Spleen (tissue), 11 donors: ENCODE measurements at regions not wholly inside any gene's neighbourhood (a gene's known extent, or its start where the extent isn't known, plus 50 kb on each side); places are given as distances from the start of the nearest gene placed in this dataset.

ENCODE experiments used
- DNase-seq: peaks from one replicate; pipeline ENCODE4 v3.0.0-alpha.2; 2020
- H3K27ac ChIP-seq, 8 donors: fragments of 200-600 bp; sonication (generic) in 7 of 8; 1 replicate in 4 of 8; 2 replicates in 4 of 8; pipeline versions ENCODE4 v1.5.0 to v1.8.0; 2016 to 2021; ENCODE audit warnings: inconsistent platforms in 4 of 8, mild to moderate bottlenecking in 4 of 8, moderate library complexity in 1 of 8
- H3K27me3 ChIP-seq, 7 donors: fragments of 200-600 bp; sonication (generic) in 6 of 7; replicated peaks in 1 of 7; 1 replicate in 4 of 7; 2 replicates in 3 of 7; pipeline versions ENCODE4 v1.5.0 to v1.8.0; 2016 to 2021; ENCODE audit warnings: inconsistent platforms in 3 of 7, mild to moderate bottlenecking in 1 of 7
- H3K36me3 ChIP-seq, 6 donors: fragments of 200-600 bp; sonication (generic) in 5 of 6; 1 replicate in 4 of 6; 2 replicates in 2 of 6; pipeline versions ENCODE4 v1.5.0 to v1.8.0; 2016 to 2021; ENCODE audit warnings: inconsistent platforms in 2 of 6
- H3K4me1 ChIP-seq, 6 donors: fragments of 200-600 bp; sonication (generic) in 5 of 6; 1 replicate in 3 of 6; 2 replicates in 3 of 6; pipeline versions ENCODE4 v1.5.0 to v1.8.0; 2016 to 2021; ENCODE audit warnings: inconsistent platforms in 3 of 6
- H3K4me3 ChIP-seq, 8 donors: fragments of 200-600 bp; sonication (generic) in 7 of 8; 1 replicate in 4 of 8; 2 replicates in 4 of 8; pipeline versions ENCODE4 v1.5.0 to v1.8.0; 2016 to 2021; ENCODE audit warnings: inconsistent platforms in 4 of 8, mild to moderate bottlenecking in 4 of 8, moderate library complexity in 2 of 8
- H3K9me3 ChIP-seq, 8 donors: fragments of 200-600 bp; sonication (generic) in 7 of 8; 1 replicate in 4 of 8; 2 replicates in 4 of 8; pipeline versions ENCODE4 v1.5.0 to v1.8.0; 2016 to 2021; ENCODE audit warnings: inconsistent platforms in 4 of 8
- CTCF ChIP-seq, 11 experiments: fragments of 200-600 bp in 7 of 11; fragments of 450-650 bp in 4 of 11; sonication (generic) in 4 of 11; IDR thresholded peaks in 8 of 11; conservative IDR thresholded peaks in 3 of 11; 1 replicate in 7 of 11; 2 replicates in 4 of 11; pipeline versions ENCODE4 v1.4.0 to v1.8.0; 2016 to 2021; ENCODE audit warnings: antibody characterized with exemption in 11 of 11, inconsistent platforms in 4 of 11, mild to moderate bottlenecking in 1 of 11
- POLR2A ChIP-seq, 3 donors: fragments of 450-650 bp; IDR thresholded peaks; one replicate each; pipeline ENCODE4 v1.5.1; 2017; ENCODE audit warnings: antibody characterized with exemption in 3 of 3, mild to moderate bottlenecking in 1 of 3
- POLR2AphosphoS5 ChIP-seq, 3 donors: sonication (generic); formaldehyde crosslinking; IDR thresholded peaks; one replicate each; pipeline ENCODE4 v1.5.1; 2017; ENCODE audit warnings: antibody characterized with exemption in 3 of 3
- whole genome bisulfite sequencing, 5 donors: extraction: QIAGEN DNeasy Blood & Tissue Kit in 3 of 5; methylation state at CpG; one replicate each; pipeline versions ENCODE4 v1.1.5 to v1.1.7; 2013 to 2018; 5-methylcytosine and 5-hydroxymethylcytosine counted together
- intact Hi-C: fragments of 100-400 bp; cut with DNase I; formaldehyde crosslinking; loops from one replicate; pipeline ENCODE4 v1.15.0; 2023; ENCODE audit warnings: low total_unique reads
- donor health status: healthy with polysubstance abuse.
- donor health status: DM: no; HTN: no; CAD: no; lungs with moderate emphysema.
- donor health status: DM: no; HTN: no; CAD: no.
- donor health status: Bipolar disorder and iron deficiency.
- donor health status: healthy.
- donor health status: DM: no; HTN: no; CAD: no.
- donor health status: DM: yes; HTN: yes; CAD: no.

GRCh38 chr13:23504180-23504579, 66.0 kb upstream of the TNFRSF19 start:
- no peak overlapping the region for H3K27ac ChIP-seq
- intact Hi-C loops, result no loop called here
- H3K9me3 ChIP-seq, result no peaks in the 10 kb centered on the region
- TF ChIP-seq CTCF (IDR thresholded peaks at IDR 0.05 in 8 of 11, conservative IDR thresholded peaks at IDR 0.05 in 3 of 11), result no peak
- no peak for TF ChIP-seq POLR2A (IDR thresholded peaks at IDR 0.05)
- no peak for TF ChIP-seq POLR2AphosphoS5 (IDR thresholded peaks at IDR 0.05)
- H3K4me3 ChIP-seq, result no peak overlapping the region
- H3K4me1 ChIP-seq, result no peaks in the 10 kb centered on the region
- WGBS, 5 donors, result 88 to 93% (median 91%) methylated on average over 5 of the region's 5 CpGs
- no peaks in the 10 kb centered on the region for H3K36me3 ChIP-seq
- no peak for DNase-seq
- H3K27me3 ChIP-seq, result peaks cover 0 to 7% (median 0%) of the 10 kb centered on the region in 7 donors

- TF ChIP-seq POLR2AphosphoS5 (IDR thresholded peaks at IDR 0.05) (no peak), POLR2A (IDR thresholded peaks at IDR 0.05) (no peak), CTCF (IDR thresholded peaks at IDR 0.05 in 8 of 11, conservative IDR thresholded peaks at IDR 0.05 in 3 of 11) (no peak)
- Histone ChIP-seq H3K4me1 (no peaks in the 10 kb centered on the region), H3K4me3 (no peak overlapping the region), H3K27me3 (peaks cover 0 to 6% (median 0%) of the 10 kb centered on the region in 7 donors), H3K9me3 (no peaks in the 10 kb centered on the region), H3K27ac (no peak overlapping the region), H3K36me3 (no peaks in the 10 kb centered on the region)
- no peak for DNase-seq
- 83 to 87% (median 84%) methylated on average over 8 of the region's 8 CpGs for WGBS, 5 donors
- intact Hi-C loops, result no loop called here
These were observed 65.2 kb upstream of the TNFRSF19 start for GRCh38 chr13:23505007-23505406.

- Histone ChIP-seq H3K36me3 (no peaks in the 10 kb centered on the region), H3K27me3 (peaks cover 0 to 6% (median 0%) of the 10 kb centered on the region in 7 donors), H3K9me3 (no peaks in the 10 kb centered on the region), H3K27ac (no peak overlapping the region), H3K4me1 (no peaks in the 10 kb centered on the region), H3K4me3 (no peak overlapping the region)
- WGBS, 5 donors, result 65 to 83% (median 72%) methylated on average over 8 of the region's 8 CpGs
- TF ChIP-seq POLR2AphosphoS5 (IDR thresholded peaks at IDR 0.05) (no peak), POLR2A (IDR thresholded peaks at IDR 0.05) (no peak), CTCF (IDR thresholded peaks at IDR 0.05 in 8 of 11, conservative IDR thresholded peaks at IDR 0.05 in 3 of 11) (no peak)
- no peak for DNase-seq
- intact Hi-C loops, result no loop called here
These were observed 64.0 kb upstream of the TNFRSF19 start for GRCh38 chr13:23506071-23506806.

GRCh38 chr13:23506807-23507291, 63.4 kb upstream of the TNFRSF19 start:
- H3K4me3 ChIP-seq, result no peak overlapping the region
- 85 to 92% (median 88%) methylated on average over 11 of the region's 11 CpGs for WGBS, 5 donors
- peaks cover 0 to 6% (median 0%) of the 10 kb centered on the region in 7 donors for H3K27me3 ChIP-seq
- no peaks in the 10 kb centered on the region for H3K36me3 ChIP-seq
- H3K9me3 ChIP-seq, result no peaks in the 10 kb centered on the region
- no peak for TF ChIP-seq POLR2A (IDR thresholded peaks at IDR 0.05)
- TF ChIP-seq CTCF (IDR thresholded peaks at IDR 0.05 in 8 of 11, conservative IDR thresholded peaks at IDR 0.05 in 3 of 11), result no peak
- no peak for TF ChIP-seq POLR2AphosphoS5 (IDR thresholded peaks at IDR 0.05)
- DNase-seq, result no peak
- H3K4me1 ChIP-seq, result no peaks in the 10 kb centered on the region
- intact Hi-C loops, result no loop called here
- no peak overlapping the region for H3K27ac ChIP-seq
